Naive B cell (primary cell): ENCODE measurements at regions not wholly inside any gene's neighbourhood (a gene's known extent, or its start where the extent isn't known, plus 50 kb on each side); places are given as distances from the start of the nearest gene placed in this dataset.

Experiments
- ATAC-seq, 2 donors: fragments of 150-1000 bp; cut with Tn5 transposase; 2 replicates each; pipeline ENCODE4 v1.10.0; 2021; ENCODE audit warnings: low read depth in 2 of 2, mild to moderate bottlenecking in 2 of 2, moderate library complexity in 2 of 2
- DNase-seq: peaks from one replicate; pipeline ENCODE4 v3.0.0; 2022
- H3K27ac Mint-ChIP-seq, 6 donors: one replicate each; pipeline ENCODE4 v1.8.0; 2020 to 2022; ENCODE audit warnings: mild to moderate bottlenecking in 6 of 6, mixed read lengths in 6 of 6, moderate library complexity in 5 of 6, inconsistent platforms in 2 of 6
- H3K27me3 Mint-ChIP-seq, 3 donors: one replicate each; pipeline ENCODE4 v1.8.0; 2021 to 2022; ENCODE audit warnings: mixed read lengths in 3 of 3, mild to moderate bottlenecking in 1 of 3
- H3K36me3 Mint-ChIP-seq, 2 donors: one replicate each; pipeline ENCODE4 v1.8.0; 2020 to 2022; ENCODE audit warnings: mixed read lengths in 2 of 2, inconsistent platforms in 1 of 2, mild to moderate bottlenecking in 1 of 2
- H3K4me1 Mint-ChIP-seq, 3 donors: one replicate each; pipeline ENCODE4 v1.8.0; 2020 to 2022; ENCODE audit warnings: mixed read lengths in 3 of 3, inconsistent platforms in 1 of 3, mild to moderate bottlenecking in 1 of 3, moderate library complexity in 1 of 3
- H3K4me3 Mint-ChIP-seq, 8 donors: one replicate each; pipeline ENCODE4 v1.8.0; 2020 to 2022; ENCODE audit warnings: mild to moderate bottlenecking in 8 of 8, mixed read lengths in 8 of 8, moderate library complexity in 8 of 8, inconsistent platforms in 2 of 8
- H3K9me3 Mint-ChIP-seq, 7 donors: one replicate each; pipeline ENCODE4 v1.8.0; 2020 to 2022; ENCODE audit warnings: mixed read lengths in 7 of 7, mild to moderate bottlenecking in 5 of 7, inconsistent platforms in 2 of 7, moderate library complexity in 1 of 7

DNA sequence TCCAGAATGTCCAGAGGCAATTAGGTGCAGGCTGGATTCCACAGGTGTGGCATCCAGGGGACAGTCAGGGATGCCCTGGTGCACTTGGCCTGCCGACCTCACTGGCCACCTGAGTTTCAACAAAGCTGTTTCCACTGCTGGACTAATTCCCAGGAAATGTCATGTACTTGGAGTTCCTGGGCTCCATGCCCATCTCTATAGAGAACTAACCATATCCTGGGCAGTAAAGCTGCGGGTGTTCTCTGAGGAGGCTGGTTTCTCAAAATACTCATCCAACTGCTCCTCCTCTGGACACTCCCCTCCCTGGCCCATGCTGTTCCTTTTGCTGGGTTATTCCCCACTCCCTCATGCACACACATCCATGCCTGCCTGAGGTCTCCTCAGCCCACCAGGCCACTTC is 161.9 kb upstream of the SKOR2 start:
- H3K9me3 Mint-ChIP-seq, result peaks cover 0 to 3% (median 0%) of the 10 kb centered on the region in 7 donors
- H3K27me3 Mint-ChIP-seq, result peaks cover 42 to 55% (median 49%) of the 10 kb centered on the region in 3 donors
- H3K4me3 Mint-ChIP-seq, result peak overlapping the region in 1 of 8 donors; percentile 48
- no peaks in the 10 kb centered on the region for H3K36me3 Mint-ChIP-seq
- ATAC-seq (no peak), DNase-seq (no peak)
- H3K27ac Mint-ChIP-seq, result no peak overlapping the region
- H3K4me1 Mint-ChIP-seq, result peaks cover 0 to 3% (median 0%) of the 10 kb centered on the region in 3 donors

DNA sequence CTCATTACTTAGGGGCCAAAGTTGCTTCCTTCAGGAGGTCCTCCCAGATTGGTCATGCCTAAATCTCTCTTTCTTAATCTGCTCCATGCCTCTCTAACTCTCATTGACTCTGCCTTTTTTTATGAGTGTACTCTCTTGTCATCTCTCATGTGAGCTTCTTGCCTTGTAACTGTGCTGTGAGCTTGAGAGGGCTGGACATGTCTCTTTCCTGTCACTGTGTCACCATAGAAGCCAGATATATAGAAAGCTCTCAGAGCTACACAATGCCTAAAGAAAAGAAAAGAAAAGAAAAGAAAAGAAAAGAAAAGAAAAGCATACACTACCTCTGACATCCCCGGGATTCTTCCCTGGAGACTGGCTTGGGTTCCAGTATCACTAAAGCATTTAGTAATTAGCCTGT is 161.5 kb upstream of the SKOR2 start:
- Mint-ChIP-seq H3K9me3 (peaks cover 0 to 3% (median 0%) of the 10 kb centered on the region in 7 donors), H3K27me3 (peaks cover 39 to 52% (median 47%) of the 10 kb centered on the region in 3 donors), H3K27ac (peak overlapping the region in 1 of 6 donors; percentile 0), H3K4me1 (peaks cover 0 to 3% (median 0%) of the 10 kb centered on the region in 3 donors), H3K36me3 (no peaks in the 10 kb centered on the region), H3K4me3 (no peak overlapping the region)
- ATAC-seq (no peak), DNase-seq (no peak)

DNA sequence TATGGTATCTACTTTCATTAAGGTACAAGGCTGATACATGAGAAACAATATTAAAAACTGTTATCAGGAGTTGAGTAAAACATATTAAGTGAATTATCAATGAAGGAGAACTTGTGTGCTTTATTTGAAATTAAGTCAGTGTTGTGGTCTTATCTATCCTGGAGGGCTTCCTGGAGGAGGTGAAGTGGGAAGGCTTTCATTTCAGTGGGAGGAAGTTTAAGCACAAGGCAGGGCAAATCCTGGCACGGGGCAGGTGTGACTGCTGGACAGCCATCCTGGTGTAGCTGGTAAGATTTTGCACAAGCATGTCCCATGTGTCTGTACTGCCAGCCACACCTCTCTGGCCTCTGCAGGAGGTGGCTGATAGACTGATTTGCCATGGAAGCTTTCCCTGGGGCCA is 159.7 kb upstream of the SKOR2 start:
- Mint-ChIP-seq H3K4me1 (peaks cover 0 to 3% (median 0%) of the 10 kb centered on the region in 3 donors), H3K9me3 (peaks cover 0 to 3% (median 0%) of the 10 kb centered on the region in 7 donors), H3K4me3 (no peak overlapping the region)

DNA sequence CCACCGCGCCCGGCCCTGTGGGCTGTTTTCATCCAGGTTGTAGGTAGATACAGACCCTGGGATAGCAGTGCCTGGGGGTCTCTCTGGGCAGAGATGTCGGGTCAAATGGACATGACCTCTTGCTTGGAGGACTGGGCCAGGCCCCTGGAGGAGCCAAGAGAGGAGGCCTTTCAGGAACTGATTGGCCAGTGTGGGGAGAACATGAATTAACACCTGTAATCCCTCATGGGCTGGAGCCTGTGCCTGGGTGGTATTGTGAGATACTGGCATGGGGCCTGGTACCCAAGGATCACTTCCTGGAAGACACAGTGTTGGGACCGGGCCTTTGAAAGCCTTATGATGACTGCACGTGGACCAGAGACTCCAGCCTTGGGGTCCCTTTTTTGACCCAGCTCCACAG is 158.7 kb upstream of the SKOR2 start:
- no peak overlapping the region for H3K27ac Mint-ChIP-seq
- no peak for ATAC-seq
- DNase-seq, result no peak

More for the DNA sequence above, 159.7 kb upstream of the SKOR2 start:
- H3K27me3 Mint-ChIP-seq, result peaks cover 30 to 37% (median 32%) of the 10 kb centered on the region in 3 donors
- DNase-seq (no peak), ATAC-seq (no peak)
- H3K36me3 Mint-ChIP-seq, result no peaks in the 10 kb centered on the region
- H3K27ac Mint-ChIP-seq, result peak overlapping the region in 1 of 6 donors; percentile 20

DNA sequence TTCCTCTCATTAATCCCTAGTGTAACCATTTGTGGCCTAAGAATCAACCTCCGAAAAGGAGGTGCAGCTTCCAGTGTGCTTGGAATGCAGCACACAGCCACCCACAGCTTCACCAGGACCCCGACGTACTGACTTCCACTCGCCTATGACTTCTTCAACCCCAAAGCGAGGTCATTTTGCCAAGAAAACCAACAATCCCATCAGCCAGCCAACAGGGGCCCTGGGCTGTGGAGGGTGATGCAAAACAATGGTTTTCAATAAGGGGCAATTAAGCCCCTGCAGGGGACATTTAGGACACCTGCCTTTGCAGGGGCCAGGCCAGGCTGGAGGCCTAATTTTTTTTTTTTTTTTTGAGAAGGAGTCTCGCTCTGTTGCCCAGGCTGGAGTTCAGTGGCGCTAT is 158.1 kb upstream of the SKOR2 start:
- ATAC-seq (no peak), DNase-seq (no peak)
- no peak overlapping the region for H3K4me3 Mint-ChIP-seq
- H3K36me3 Mint-ChIP-seq, result no peaks in the 10 kb centered on the region
- peaks cover 0 to 3% (median 0%) of the 10 kb centered on the region in 3 donors for H3K4me1 Mint-ChIP-seq
- H3K27me3 Mint-ChIP-seq, result peaks cover 17 to 26% (median 22%) of the 10 kb centered on the region in 3 donors
- peak overlapping the region in 1 of 6 donors; percentile 65 for H3K27ac Mint-ChIP-seq
- peaks cover 0 to 2% (median 0%) of the 10 kb centered on the region in 7 donors for H3K9me3 Mint-ChIP-seq

More for the DNA sequence above, 158.7 kb upstream of the SKOR2 start:
- H3K36me3 Mint-ChIP-seq, result no peaks in the 10 kb centered on the region
- H3K4me1 Mint-ChIP-seq, result peaks cover 0 to 3% (median 0%) of the 10 kb centered on the region in 3 donors
- H3K4me3 Mint-ChIP-seq, result no peak overlapping the region
- H3K27me3 Mint-ChIP-seq, result peaks cover 23 to 28% (median 26%) of the 10 kb centered on the region in 3 donors
- peaks cover 0 to 2% (median 0%) of the 10 kb centered on the region in 7 donors for H3K9me3 Mint-ChIP-seq

DNA sequence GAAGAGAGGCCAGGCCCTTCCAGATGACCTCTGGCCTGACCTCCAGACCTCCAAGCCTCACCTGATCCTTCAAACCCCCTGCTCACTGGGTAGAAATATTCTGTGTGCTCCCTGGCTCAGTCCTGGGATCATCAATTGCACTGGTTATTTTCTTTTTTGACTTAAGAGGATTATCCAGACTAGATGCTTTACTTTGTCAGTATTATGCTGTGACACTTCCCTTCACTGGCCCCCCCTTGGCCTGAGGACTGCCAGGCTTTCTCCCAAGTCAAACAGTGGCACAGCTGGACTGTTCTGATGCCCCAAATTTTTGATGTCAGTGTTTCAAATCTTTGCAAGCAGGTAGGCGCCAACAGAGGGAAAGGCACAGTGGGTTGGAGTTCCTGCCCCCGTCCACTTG is 156.3 kb upstream of the SKOR2 start:
- no peak overlapping the region for H3K4me3 Mint-ChIP-seq
- peaks cover 0 to 3% (median 0%) of the 10 kb centered on the region in 3 donors for H3K4me1 Mint-ChIP-seq
- H3K27me3 Mint-ChIP-seq, result peaks cover 11 to 16% (median 12%) of the 10 kb centered on the region in 3 donors
- peaks cover 0 to 2% (median 0%) of the 10 kb centered on the region in 7 donors for H3K9me3 Mint-ChIP-seq
- peaks cover 0 to 5% of the 10 kb centered on the region in 2 donors for H3K36me3 Mint-ChIP-seq
- no peak overlapping the region for H3K27ac Mint-ChIP-seq
- ATAC-seq (no peak), DNase-seq (no peak)

DNA sequence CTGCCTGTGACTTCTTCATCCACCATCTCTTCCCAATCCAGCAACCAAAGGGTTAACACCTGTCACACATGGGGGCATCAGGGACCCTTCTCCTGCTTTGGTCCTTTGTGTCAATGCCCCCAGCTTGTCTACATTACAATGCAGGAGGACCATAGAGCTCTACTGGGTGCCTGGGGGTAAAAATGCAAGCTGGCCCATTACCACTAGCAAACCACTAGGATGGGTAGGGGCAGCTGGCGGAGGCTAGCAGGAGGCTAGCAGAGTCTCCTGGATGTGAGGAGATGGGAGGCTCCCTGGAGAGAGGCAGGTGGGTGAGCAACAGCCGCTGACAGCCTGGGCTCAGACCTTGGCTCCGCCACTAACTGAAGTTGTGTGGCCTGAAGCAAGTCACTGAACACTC is 153.4 kb upstream of the SKOR2 start:
- DNase-seq (no peak), ATAC-seq (no peak)
- Mint-ChIP-seq H3K36me3 (peaks cover 0 to 7% of the 10 kb centered on the region in 2 donors), H3K27me3 (peaks cover 0 to 10% (median 7%) of the 10 kb centered on the region in 3 donors), H3K4me3 (no peak overlapping the region), H3K27ac (no peak overlapping the region), H3K4me1 (no peaks in the 10 kb centered on the region), H3K9me3 (peaks cover 0 to 2% (median 0%) of the 10 kb centered on the region in 7 donors)

DNA sequence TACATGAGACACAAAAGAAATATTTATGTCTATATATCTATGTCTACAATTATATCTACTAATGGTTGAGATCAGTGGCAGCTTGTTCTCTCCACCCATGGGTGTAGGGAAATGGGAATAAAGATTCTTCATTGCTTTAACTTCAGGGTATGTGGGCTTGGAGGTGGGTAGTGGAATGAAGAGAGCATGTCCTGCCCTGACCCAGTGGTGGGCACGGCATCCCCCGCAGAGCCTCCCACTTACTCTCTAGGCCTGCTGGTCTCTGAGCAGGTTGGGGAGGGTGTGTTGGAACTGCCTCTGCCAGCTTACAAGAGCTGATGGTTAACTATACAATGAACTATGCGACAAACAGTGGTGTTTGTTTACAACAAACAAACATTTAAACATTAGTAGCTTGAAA is 152.5 kb upstream of the SKOR2 start:
- H3K4me1 Mint-ChIP-seq, result no peaks in the 10 kb centered on the region
- DNase-seq, result no peak
- H3K36me3 Mint-ChIP-seq, result peaks cover 0 to 7% of the 10 kb centered on the region in 2 donors
- H3K27me3 Mint-ChIP-seq, result peaks cover 3 to 14% (median 10%) of the 10 kb centered on the region in 3 donors
- H3K27ac Mint-ChIP-seq, result no peak overlapping the region
- ATAC-seq, result no peak
- no peak overlapping the region for H3K4me3 Mint-ChIP-seq
- peaks cover 0 to 3% (median 0%) of the 10 kb centered on the region in 7 donors for H3K9me3 Mint-ChIP-seq

DNA sequence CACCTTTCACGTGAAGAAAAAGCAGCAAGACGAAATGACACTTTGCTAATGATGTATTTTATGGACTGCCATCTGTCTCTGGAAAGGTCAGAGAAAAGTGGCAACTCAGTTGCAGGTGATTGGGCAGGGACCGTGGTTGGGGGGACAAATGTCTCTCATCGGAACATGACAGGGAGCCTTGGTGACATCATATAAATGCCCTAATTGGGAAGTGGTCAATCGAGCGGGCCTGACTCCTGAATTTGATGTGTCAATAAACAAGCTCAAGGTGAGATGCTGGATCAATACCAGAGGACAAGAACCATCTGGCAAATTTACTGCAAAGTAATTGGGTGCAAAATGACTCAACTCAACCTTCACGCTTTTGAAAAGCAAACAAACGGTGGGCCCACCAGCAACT is 151.9 kb upstream of the SKOR2 start:
- H3K27me3 Mint-ChIP-seq, result peaks cover 7 to 19% (median 16%) of the 10 kb centered on the region in 3 donors
- no peak overlapping the region for H3K4me3 Mint-ChIP-seq
- no peak for DNase-seq
- no peak overlapping the region for H3K27ac Mint-ChIP-seq
- no peak for ATAC-seq
- H3K9me3 Mint-ChIP-seq, result peaks cover 0 to 8% (median 0%) of the 10 kb centered on the region in 7 donors
- H3K36me3 Mint-ChIP-seq, result peaks cover 0 to 7% of the 10 kb centered on the region in 2 donors
- H3K4me1 Mint-ChIP-seq, result no peaks in the 10 kb centered on the region

DNA sequence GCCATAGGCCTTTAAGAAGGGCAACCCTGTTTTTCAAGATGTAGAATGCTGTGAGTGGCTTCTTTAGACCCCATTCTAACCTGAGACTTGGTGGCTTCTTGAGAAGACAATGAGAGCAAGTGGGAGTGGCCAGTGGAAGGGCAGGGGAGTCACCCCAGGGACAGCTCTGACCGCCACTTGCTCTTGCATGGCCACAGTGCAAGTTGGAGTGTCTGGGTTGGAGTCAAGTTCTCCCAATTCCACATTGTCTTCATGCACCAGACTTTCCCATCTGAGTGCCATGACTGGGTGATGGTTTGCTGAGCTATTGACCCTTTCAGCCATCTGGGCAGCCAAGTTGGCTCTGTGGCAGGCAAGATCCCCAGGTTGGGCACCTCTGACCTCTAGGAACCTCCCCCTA is 148.0 kb upstream of the SKOR2 start:
- ATAC-seq (no peak), DNase-seq (no peak)
- Mint-ChIP-seq H3K4me1 (no peaks in the 10 kb centered on the region), H3K9me3 (peaks cover 4 to 18% (median 12%) of the 10 kb centered on the region in 7 donors), H3K27ac (no peak overlapping the region), H3K4me3 (no peak overlapping the region), H3K27me3 (peaks cover 7 to 22% (median 19%) of the 10 kb centered on the region in 3 donors), H3K36me3 (peaks cover 0 to 7% of the 10 kb centered on the region in 2 donors)

DNA sequence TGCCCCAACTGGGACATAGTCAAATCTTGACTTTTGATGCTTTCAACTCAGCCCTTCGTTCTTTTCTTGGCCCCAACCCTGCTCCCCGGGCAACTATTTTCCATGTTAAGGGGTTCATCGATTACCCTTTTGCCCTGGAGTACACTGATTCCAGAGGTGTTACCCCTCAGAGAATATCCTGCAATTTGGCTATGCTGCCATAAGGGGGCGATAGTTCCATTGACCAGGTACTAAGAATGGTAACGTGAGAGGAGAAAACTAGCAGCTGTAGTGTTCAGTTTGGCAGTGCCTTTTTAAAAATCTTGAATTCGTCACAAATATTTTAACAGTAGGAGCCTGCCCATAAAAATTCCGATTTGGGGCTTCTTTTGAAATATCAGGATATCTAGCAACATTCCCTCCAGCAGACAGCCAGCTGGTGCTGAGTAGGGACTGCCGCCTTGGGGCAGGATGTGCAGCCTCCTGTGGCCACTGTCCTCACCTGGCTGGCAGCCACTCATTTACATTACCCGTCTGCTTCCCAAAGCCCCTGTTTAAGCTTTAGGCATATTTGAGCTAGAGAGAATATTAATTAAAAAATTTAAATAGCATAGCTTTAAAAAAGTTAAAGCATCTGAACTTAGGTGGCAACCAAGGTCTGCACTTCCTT is 146.3 kb upstream of the SKOR2 start:
- no peaks in the 10 kb centered on the region for H3K4me1 Mint-ChIP-seq
- no peak overlapping the region for H3K4me3 Mint-ChIP-seq
- peaks cover 0 to 2% of the 10 kb centered on the region in 2 donors for H3K36me3 Mint-ChIP-seq
- peaks cover 4 to 18% (median 12%) of the 10 kb centered on the region in 7 donors for H3K9me3 Mint-ChIP-seq
- DNase-seq (no peak), ATAC-seq (no peak)
- H3K27ac Mint-ChIP-seq, result no peak overlapping the region
- peaks cover 7 to 17% (median 14%) of the 10 kb centered on the region in 3 donors for H3K27me3 Mint-ChIP-seq

DNA sequence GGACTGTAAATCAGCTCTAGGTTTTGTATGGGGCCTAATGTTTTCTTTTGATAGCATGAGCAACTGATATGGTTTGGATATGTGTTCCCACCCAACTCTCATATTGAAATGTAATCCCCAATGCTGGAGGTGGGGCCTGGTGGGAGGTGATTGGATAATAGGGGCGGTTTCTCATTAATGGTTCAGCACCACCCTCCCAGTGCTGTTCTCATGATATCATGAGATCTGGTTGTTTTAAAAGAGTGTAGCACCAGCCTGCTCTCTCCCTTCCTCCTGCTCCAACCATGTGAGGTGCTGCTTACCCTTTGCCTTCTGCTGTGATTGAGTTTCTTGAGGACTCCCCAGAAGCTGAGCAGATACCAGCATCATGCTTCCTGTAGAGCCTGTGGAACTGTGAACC is 140.2 kb upstream of the SKOR2 start:
- no peaks in the 10 kb centered on the region for H3K36me3 Mint-ChIP-seq
- ATAC-seq (no peak), DNase-seq (no peak)
- no peaks in the 10 kb centered on the region for H3K4me1 Mint-ChIP-seq
- no peak overlapping the region for H3K27ac Mint-ChIP-seq
- peaks cover 8 to 26% (median 10%) of the 10 kb centered on the region in 3 donors for H3K27me3 Mint-ChIP-seq
- H3K4me3 Mint-ChIP-seq, result no peak overlapping the region
- peaks cover 0 to 3% (median under 1%) of the 10 kb centered on the region in 7 donors for H3K9me3 Mint-ChIP-seq

DNA sequence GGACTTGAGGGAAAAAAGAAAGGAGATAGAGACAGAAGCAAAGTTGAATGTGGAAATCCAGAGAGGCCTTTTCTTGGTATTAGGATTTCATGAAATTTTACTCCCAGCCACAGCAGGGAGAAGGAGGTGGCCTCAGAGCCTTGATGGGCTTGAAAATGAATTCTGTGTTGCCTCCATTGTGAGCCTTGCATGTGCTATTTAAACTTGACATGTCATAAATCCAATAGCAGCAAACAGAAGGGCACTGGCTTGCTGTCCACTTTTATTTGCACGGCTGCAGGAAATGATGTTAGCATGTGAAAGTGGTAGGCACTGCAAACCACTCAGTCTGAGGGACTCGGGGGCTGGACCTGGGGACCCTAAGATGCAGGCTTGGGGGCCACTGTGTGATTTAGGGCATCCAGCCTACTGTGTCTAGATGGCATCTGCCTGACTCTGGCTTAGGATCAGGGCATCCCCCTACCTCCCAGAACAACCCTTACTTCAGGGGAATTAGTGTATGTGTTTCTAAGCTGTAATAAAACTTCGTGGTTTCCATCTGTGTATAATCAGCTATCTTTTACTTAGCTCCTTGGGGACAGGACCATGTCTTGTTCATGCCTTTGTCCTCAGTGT is 139.1 kb upstream of the SKOR2 start:
- Mint-ChIP-seq H3K4me3 (no peak overlapping the region), H3K27ac (peak overlapping the region in 1 of 6 donors; percentile 77), H3K4me1 (no peaks in the 10 kb centered on the region), H3K27me3 (peaks cover 13 to 26% (median 16%) of the 10 kb centered on the region in 3 donors), H3K9me3 (peaks cover 0 to 10% (median 2%) of the 10 kb centered on the region in 7 donors), H3K36me3 (no peaks in the 10 kb centered on the region)
- no peak for DNase-seq
- ATAC-seq, result no peak

DNA sequence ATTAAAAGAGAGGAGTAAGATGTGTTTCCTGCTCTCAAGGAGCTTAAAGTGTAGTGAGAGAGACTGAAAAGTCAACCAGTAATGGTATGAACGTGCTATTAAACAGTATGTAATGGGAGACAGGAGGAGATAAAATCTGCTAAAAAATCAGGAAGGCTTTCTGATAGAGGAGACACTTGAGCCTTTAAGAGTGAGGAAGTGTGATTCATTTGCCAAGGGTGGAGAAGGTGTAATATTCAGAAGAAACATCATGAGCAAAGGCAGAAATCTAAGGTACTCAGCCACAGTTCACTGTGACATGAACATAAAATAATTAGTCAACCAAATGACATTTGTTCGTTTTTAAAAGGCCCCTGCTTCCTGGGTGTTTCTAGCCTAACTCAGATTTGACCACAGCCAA is 137.8 kb upstream of the SKOR2 start:
- H3K27me3 Mint-ChIP-seq, result peaks cover 13 to 26% (median 16%) of the 10 kb centered on the region in 3 donors
- no peak overlapping the region for H3K4me3 Mint-ChIP-seq
- H3K36me3 Mint-ChIP-seq, result no peaks in the 10 kb centered on the region
- DNase-seq (no peak), ATAC-seq (no peak)
- no peak overlapping the region for H3K27ac Mint-ChIP-seq
- H3K9me3 Mint-ChIP-seq, result peaks cover 0 to 11% (median 0%) of the 10 kb centered on the region in 7 donors
- H3K4me1 Mint-ChIP-seq, result no peaks in the 10 kb centered on the region
